Transverse colon (tissue), 4 donors: ENCODE measurements at regions not wholly inside any gene's neighbourhood (a gene's known extent, or its start where the extent isn't known, plus 50 kb on each side); places are given as distances from the start of the nearest gene placed in this dataset.

Experiments
- CTCF ChIP-seq, 5 experiments: fragments of 200-600 bp in 3 of 5; fragments of 450-650 bp in 2 of 5; sonication (generic) in 3 of 5; IDR thresholded peaks; 1 replicate in 2 of 5; 2 replicates in 3 of 5; pipeline ENCODE4 v1.5.1; 2016 to 2017; ENCODE audit warnings: antibody characterized with exemption in 5 of 5, inconsistent platforms in 3 of 5, mild to moderate bottlenecking in 2 of 5, moderate library complexity in 1 of 5
- POLR2AphosphoS5 ChIP-seq, 3 donors: sonication (generic); formaldehyde crosslinking; IDR thresholded peaks; one replicate each; pipeline ENCODE4 v1.6.1; 2016; ENCODE audit warnings: antibody characterized with exemption in 3 of 3

GRCh38 chr7:26087321-26088091 is 64.5 kb upstream of the NFE2L3 start:
- TF ChIP-seq CTCF (IDR thresholded peaks at IDR 0.05), result no peak
- no peak for TF ChIP-seq POLR2AphosphoS5 (IDR thresholded peaks at IDR 0.05)
